ENCODE measurements at regions not wholly inside any gene's neighbourhood (a gene's known extent, or its start where the extent isn't known, plus 50 kb on each side); places are given as distances from the start of the nearest gene placed in this dataset.

DNA sequence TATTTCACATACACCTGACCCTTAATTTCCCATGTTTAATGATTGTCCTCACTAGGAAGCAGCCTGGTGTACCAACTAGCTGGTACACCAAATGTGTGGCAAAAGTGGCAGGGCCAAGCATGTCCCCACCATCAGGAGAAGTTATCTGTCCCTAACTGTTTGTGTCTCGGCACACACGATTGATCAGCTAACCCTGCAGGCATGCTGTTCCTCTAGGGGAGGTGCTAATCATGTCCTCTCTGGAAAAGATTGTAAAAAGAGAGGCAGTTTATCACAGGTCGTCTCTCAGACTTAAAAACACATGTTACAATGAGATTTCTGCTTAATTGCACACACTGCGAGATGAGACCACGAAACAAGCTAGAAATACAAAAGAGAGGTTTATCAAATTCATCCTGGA lies 342.7 kb downstream of the DIRAS2 start:
- CTCF ChIA-PET: interaction anchor here (0.7 to 1.3 kb wide), 2 partner anchors 14 to 702 kb away, joined by 3 read pairs; no protein-coding TSS in a partner anchor

DNA sequence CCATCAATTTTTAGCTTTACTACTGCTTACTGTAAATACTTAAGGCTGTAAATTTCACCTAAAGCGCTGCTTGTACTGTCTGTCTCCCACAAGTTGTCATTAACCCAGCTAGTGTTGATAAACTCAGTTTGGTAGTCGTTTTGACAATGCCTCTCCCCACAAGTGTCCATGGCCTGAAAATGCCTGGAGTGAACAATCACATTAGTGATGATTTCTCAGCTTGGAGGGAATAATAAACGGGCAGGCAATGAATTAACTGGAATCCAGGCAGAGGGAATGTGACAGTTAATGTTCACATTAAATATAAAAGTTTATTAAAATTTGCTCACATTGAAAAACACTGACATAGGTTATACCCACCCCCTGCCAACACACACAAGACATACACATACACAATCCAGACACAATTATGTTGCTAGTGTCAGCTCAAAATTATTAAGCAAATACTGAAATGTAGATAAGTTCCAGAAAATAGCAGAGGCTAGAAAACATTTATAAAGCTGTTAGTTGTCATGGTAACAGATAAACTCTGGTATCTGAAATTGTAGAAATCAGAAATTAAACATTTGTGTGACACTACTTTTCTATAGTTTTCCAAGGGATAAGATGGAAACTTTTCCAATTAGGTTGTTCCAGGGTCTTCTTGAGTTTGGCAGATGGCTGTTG lies 341.9 kb downstream of the DIRAS2 start:
- no peaks in the 10 kb centered on the region for H3K27me3 ChIP-seq (ENCODE audit: control insufficient read depth, insufficient read depth, low read length)
- CTCF ChIA-PET: interaction anchor here (0.7 to 1.3 kb wide), 2 partner anchors 13 to 703 kb away, joined by 3 read pairs; no protein-coding TSS in a partner anchor
- H3K27ac ChIP-seq (ENCODE audit: low read depth, low read length): peak overlapping the region; percentile 65
- H3K4me3 ChIP-seq (ENCODE audit: low read depth, low read length): no peak overlapping the region
- POLR2A ChIA-PET: no interaction called here
- TF ChIP-seq, protein P1, sequence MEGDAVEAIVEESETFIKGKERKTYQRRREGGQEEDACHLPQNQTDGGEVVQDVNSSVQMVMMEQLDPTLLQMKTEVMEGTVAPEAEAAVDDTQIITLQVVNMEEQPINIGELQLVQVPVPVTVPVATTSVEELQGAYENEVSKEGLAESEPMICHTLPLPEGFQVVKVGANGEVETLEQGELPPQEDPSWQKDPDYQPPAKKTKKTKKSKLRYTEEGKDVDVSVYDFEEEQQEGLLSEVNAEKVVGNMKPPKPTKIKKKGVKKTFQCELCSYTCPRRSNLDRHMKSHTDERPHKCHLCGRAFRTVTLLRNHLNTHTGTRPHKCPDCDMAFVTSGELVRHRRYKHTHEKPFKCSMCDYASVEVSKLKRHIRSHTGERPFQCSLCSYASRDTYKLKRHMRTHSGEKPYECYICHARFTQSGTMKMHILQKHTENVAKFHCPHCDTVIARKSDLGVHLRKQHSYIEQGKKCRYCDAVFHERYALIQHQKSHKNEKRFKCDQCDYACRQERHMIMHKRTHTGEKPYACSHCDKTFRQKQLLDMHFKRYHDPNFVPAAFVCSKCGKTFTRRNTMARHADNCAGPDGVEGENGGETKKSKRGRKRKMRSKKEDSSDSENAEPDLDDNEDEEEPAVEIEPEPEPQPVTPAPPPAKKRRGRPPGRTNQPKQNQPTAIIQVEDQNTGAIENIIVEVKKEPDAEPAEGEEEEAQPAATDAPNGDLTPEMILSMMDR (IDR thresholded peaks at IDR 0.05; ENCODE audit: low read depth, low read length): no peak
- H3K9me3 ChIP-seq (ENCODE audit: control insufficient read depth, insufficient read depth, low read length): no peaks in the 10 kb centered on the region
- DNase-seq (ENCODE audit: low read depth, low spot score): no peak

More for the DNA sequence above, 342.7 kb downstream of the DIRAS2 start:
- Histone ChIP-seq H3K9me3 (ENCODE audit: control insufficient read depth, insufficient read depth, low read length) (no peaks in the 10 kb centered on the region), H3K27ac (ENCODE audit: low read depth, low read length) (no peak overlapping the region), H3K27me3 (ENCODE audit: control insufficient read depth, insufficient read depth, low read length) (no peaks in the 10 kb centered on the region), H3K4me3 (ENCODE audit: low read depth, low read length) (no peak overlapping the region)
- TF ChIP-seq, protein P1 (IDR thresholded peaks at IDR 0.05; ENCODE audit: low read depth, low read length): no peak
- no peak for DNase-seq (ENCODE audit: low read depth, low spot score)
- POLR2A ChIA-PET: no interaction called here

DNA sequence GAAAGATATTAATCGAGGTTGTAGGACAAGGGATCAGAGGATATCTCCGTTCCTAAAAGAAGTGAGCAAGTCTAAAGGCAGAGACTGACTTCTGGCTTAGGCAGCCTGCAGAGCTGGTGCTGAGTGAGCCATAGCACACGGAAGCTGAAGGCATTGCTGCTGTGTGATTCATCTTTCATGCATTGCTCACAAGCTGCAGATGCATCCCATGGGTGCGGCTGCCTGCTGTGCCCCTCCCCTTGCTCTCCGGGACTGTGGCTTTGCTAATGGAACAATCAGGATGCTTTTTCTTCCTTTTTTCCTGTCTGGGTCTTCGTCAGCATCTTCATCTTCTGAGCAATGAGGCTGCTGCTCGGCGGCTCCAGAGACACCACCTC lies 341.4 kb downstream of the DIRAS2 start:
- Histone ChIP-seq H3K9me3 (ENCODE audit: control insufficient read depth, insufficient read depth, low read length) (no peaks in the 10 kb centered on the region), H3K27ac (ENCODE audit: low read depth, low read length) (peak overlapping the region; percentile 65), H3K4me3 (ENCODE audit: low read depth, low read length) (no peak overlapping the region), H3K27me3 (ENCODE audit: control insufficient read depth, insufficient read depth, low read length) (no peaks in the 10 kb centered on the region)
- ChIA-PET POLR2A (no interaction called here), CTCF (no interaction called here)
- peak; percentile 70 for DNase-seq (ENCODE audit: low read depth, low spot score)
- TF ChIP-seq, protein P1 (IDR thresholded peaks at IDR 0.05; ENCODE audit: low read depth, low read length): no peak

DNA sequence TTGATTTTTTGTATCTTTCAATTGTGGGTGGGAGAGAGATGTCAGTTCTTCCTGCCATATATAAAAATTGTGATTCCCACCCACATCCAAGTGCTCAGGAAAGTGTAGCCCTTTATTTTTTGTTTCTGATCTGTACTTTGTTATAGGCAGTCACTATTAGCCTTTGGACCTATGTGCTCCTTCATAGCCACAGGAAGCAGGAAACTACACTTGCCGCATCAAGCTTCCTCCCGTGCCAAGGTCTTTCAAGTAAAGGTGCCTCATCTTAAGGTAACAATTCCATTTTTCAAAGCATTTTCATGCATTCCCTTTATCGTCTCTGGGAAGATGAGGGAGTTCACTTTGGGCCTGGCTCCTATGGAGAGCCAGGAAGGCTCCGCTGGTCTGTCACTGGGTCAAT lies 339.0 kb downstream of the DIRAS2 start:
- TF ChIP-seq, protein P1 (IDR thresholded peaks at IDR 0.05; ENCODE audit: low read depth, low read length): no peak
- CTCF ChIA-PET: no interaction called here

DNA sequence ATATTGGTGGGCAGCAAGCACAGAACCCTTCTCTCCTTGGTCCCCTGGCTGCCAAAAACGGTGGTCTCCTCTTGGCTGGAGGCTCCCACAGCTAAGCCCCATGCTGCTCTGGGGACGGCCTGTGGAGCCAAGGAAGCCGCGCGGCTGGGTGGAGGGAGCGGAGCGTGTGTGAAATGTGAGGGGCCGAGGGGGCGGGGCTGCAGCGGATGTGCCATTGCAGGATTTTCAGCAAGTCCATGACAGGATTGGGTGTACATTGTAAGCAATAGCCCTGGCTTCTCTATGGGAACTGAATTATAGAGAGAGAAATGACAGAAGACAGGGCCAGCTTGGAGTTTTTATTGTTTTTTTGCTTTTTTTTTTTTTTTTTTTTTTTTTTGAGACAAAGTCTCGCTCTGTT lies 336.5 kb downstream of the DIRAS2 start:
- Histone ChIP-seq H3K4me3 (ENCODE audit: low read depth, low read length) (no peak overlapping the region), H3K9me3 (ENCODE audit: control insufficient read depth, insufficient read depth, low read length) (no peaks in the 10 kb centered on the region), H3K27ac (ENCODE audit: low read depth, low read length) (no peak overlapping the region), H3K27me3 (ENCODE audit: control insufficient read depth, insufficient read depth, low read length) (no peaks in the 10 kb centered on the region)
- ChIA-PET POLR2A (interaction anchor here (0.7 kb wide), 1 partner anchor 608 kb away, joined by 13 read pairs; no protein-coding TSS in a partner anchor), CTCF (no interaction called here)
- DNase-seq (ENCODE audit: low read depth, low spot score): no peak
- TF ChIP-seq, protein P1 (IDR thresholded peaks at IDR 0.05; ENCODE audit: low read depth, low read length): no peak

More for the DNA sequence above, 339.0 kb downstream of the DIRAS2 start:
- POLR2A ChIA-PET: no interaction called here
- Histone ChIP-seq H3K4me3 (ENCODE audit: low read depth, low read length) (no peak overlapping the region), H3K9me3 (ENCODE audit: control insufficient read depth, insufficient read depth, low read length) (no peaks in the 10 kb centered on the region), H3K27ac (ENCODE audit: low read depth, low read length) (no peak overlapping the region), H3K27me3 (ENCODE audit: control insufficient read depth, insufficient read depth, low read length) (no peaks in the 10 kb centered on the region)
- DNase-seq (ENCODE audit: low read depth, low spot score): no peak

Data from AG04450 (cell line).